ENCODE measurements at regions not wholly inside any gene's neighbourhood (a gene's known extent, or its start where the extent isn't known, plus 50 kb on each side); places are given as distances from the start of the nearest gene placed in this dataset.

DNA sequence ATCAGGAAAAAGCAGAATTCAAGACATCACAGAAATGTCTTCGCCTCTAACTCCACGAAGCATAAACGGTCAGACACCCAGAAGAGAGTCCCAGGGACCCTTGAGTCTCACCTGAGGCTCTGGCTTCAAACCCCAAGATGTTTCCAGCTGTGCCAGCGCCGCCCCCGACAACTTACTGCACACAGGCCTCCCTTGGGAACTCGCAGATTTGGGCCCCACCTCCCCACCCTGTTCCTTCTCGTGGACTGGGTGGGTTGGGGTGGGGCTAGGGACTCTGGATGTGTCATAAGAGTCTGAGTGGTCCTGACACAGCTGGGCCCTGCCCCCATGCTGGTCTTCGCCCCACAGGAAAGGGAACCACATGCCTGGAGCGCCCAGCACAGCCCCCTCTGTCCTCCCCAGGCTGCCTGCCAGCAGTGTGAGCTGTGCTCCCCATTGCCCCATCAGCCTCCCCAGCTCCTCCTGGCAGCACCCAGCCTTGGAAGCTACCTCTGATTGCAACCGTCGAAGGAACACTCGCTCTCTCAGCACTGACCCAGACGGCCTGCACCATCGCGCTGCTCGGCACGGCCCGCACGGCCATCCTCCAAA, 147.5 kb downstream of the CRYBB2 start:
- TF ChIP-seq, protein P1, sequence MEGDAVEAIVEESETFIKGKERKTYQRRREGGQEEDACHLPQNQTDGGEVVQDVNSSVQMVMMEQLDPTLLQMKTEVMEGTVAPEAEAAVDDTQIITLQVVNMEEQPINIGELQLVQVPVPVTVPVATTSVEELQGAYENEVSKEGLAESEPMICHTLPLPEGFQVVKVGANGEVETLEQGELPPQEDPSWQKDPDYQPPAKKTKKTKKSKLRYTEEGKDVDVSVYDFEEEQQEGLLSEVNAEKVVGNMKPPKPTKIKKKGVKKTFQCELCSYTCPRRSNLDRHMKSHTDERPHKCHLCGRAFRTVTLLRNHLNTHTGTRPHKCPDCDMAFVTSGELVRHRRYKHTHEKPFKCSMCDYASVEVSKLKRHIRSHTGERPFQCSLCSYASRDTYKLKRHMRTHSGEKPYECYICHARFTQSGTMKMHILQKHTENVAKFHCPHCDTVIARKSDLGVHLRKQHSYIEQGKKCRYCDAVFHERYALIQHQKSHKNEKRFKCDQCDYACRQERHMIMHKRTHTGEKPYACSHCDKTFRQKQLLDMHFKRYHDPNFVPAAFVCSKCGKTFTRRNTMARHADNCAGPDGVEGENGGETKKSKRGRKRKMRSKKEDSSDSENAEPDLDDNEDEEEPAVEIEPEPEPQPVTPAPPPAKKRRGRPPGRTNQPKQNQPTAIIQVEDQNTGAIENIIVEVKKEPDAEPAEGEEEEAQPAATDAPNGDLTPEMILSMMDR (IDR thresholded peaks at IDR 0.05): no peak
- no peak for TF ChIP-seq POLR2A (IDR thresholded peaks at IDR 0.05)
- TF ChIP-seq EP300 (IDR thresholded peaks at IDR 0.05): no peak

Measured in gastroesophageal sphincter (tissue), 3 donors.